SU-DHL-6 (cell line): ENCODE measurements at regions not wholly inside any gene's neighbourhood (a gene's known extent, or its start where the extent isn't known, plus 50 kb on each side); places are given as distances from the start of the nearest gene placed in this dataset.

Source experiments
- H2AFZ ChIP-seq: fragments of 200-600 bp; sonication (generic); 2 replicates; pipeline ENCODE4 v1.6.1; 2014; ENCODE audit warnings: low read depth, mild to moderate bottlenecking, moderate library complexity, mixed read lengths, antibody characterized with exemption, low read length; ENCODE audit not compliant: severe bottlenecking
- H3F3A ChIP-seq: fragments of 200-600 bp; shearing (Covaris generic); 2 replicates; pipeline ENCODE4 v1.6.0; 2016; ENCODE audit warnings: antibody characterized with exemption, mild to moderate bottlenecking; ENCODE audit not compliant: insufficient read depth
- H3K27ac ChIP-seq: fragments of 200-600 bp; sonication (generic); 2 replicates; pipeline ENCODE4 v1.5.1; 2016; ENCODE audit warnings: low read depth, mild to moderate bottlenecking, low read length, moderate library complexity, mixed read lengths
- H3K27me3 ChIP-seq: fragments of 200-600 bp; sonication (generic), shearing (Covaris generic); 2 replicates; pipeline ENCODE4 v1.6.0; 2014; ENCODE audit warnings: mild to moderate bottlenecking, low read length
- H3K36me3 ChIP-seq: fragments of 200-600 bp; sonication (generic); 2 replicates; pipeline ENCODE4 v1.6.1; 2014; ENCODE audit warnings: mild to moderate bottlenecking, low read length, mixed read lengths
- H3K4me2 ChIP-seq: fragments of 300-600, 200-600 bp; shearing (Covaris generic), sonication (generic); 2 replicates; pipeline ENCODE4 v1.6.0; 2014; ENCODE audit warnings: low read length, low read depth, mild to moderate bottlenecking; ENCODE audit not compliant: poor library complexity, severe bottlenecking
- H3K4me3 ChIP-seq: fragments of 200-600 bp; sonication (generic); 2 replicates; pipeline ENCODE4 v1.5.1; 2014; ENCODE audit warnings: antibody characterized with exemption, low read length, mild to moderate bottlenecking, mixed read lengths; ENCODE audit not compliant: insufficient read depth, poor library complexity, severe bottlenecking
- H3K79me2 ChIP-seq: fragments of 200-600 bp; sonication (generic); 2 replicates; pipeline ENCODE4 v1.6.1; 2014; ENCODE audit warnings: mild to moderate bottlenecking, low read length, moderate library complexity; ENCODE audit not compliant: insufficient read depth
- H3K9ac ChIP-seq: fragments of 200-600 bp; sonication (generic); 2 replicates; pipeline ENCODE4 v1.7.0; 2014; ENCODE audit warnings: mild to moderate bottlenecking, low read length
- H3K9me2 ChIP-seq: fragments of 200-600 bp; sonication (generic); replicated peaks from 2 replicates; pipeline ENCODE4 v1.6.1; 2014; ENCODE audit warnings: low read length; ENCODE audit not compliant: insufficient read depth
- H3K9me3 ChIP-seq: fragments of 200-600 bp; sonication (generic); 2 replicates; pipeline ENCODE4 v1.6.1; 2014; ENCODE audit warnings: low read length, mixed read lengths; ENCODE audit not compliant: insufficient read depth
- H4K20me1 ChIP-seq: fragments of 200-600 bp; sonication (generic); 2 replicates; pipeline ENCODE4 v1.6.1; 2014; ENCODE audit warnings: low read depth, mild to moderate bottlenecking, antibody characterized with exemption, low read length, moderate library complexity, mixed read lengths
- CTCF ChIP-seq: fragments of 200-600 bp; sonication (generic); IDR thresholded peaks from one replicate; pipeline ENCODE4 v1.5.1; 2017; ENCODE audit warnings: antibody characterized with exemption, mild to moderate bottlenecking, low read length, moderate library complexity; ENCODE audit not compliant: insufficient read depth, poor library complexity, severe bottlenecking
- EZH2phosphoT487 ChIP-seq: fragments of 200-600 bp; sonication (generic), shearing (Covaris generic); conservative IDR thresholded peaks from 2 replicates; pipeline ENCODE4 v1.6.1; 2018; ENCODE audit warnings: mild to moderate bottlenecking, antibody characterized with exemption, low read length, moderate library complexity, mixed read lengths

GRCh38 chr4:125517831-125518230, 203.1 kb downstream of the FAT4 start:
- Histone ChIP-seq H3K9ac (no peak overlapping the region), H4K20me1 (no peaks in the 10 kb centered on the region), H3F3A (no peaks in the 10 kb centered on the region), H3K79me2 (no peaks in the 10 kb centered on the region), H3K27ac (no peak overlapping the region), H3K4me3 (no peak overlapping the region), H3K36me3 (no peaks in the 10 kb centered on the region), H3K9me2 (no peaks in the 10 kb centered on the region), H3K9me3 (no peaks in the 10 kb centered on the region), H2AFZ (no peak overlapping the region), H3K27me3 (no peaks in the 10 kb centered on the region), H3K4me2 (no peak overlapping the region)
- TF ChIP-seq CTCF (no peak), EZH2phosphoT487 (no peak)

GRCh38 chr4:125518281-125518680, 203.5 kb downstream of the FAT4 start:
- Histone ChIP-seq H3K4me2 (no peak overlapping the region), H3K27me3 (no peaks in the 10 kb centered on the region), H3K79me2 (no peaks in the 10 kb centered on the region), H3F3A (no peaks in the 10 kb centered on the region), H4K20me1 (no peaks in the 10 kb centered on the region), H3K9me3 (no peaks in the 10 kb centered on the region), H3K27ac (no peak overlapping the region), H3K4me3 (no peak overlapping the region), H2AFZ (no peak overlapping the region), H3K9ac (no peak overlapping the region), H3K36me3 (no peaks in the 10 kb centered on the region), H3K9me2 (no peaks in the 10 kb centered on the region)
- no peak for TF ChIP-seq EZH2phosphoT487
- no peak for TF ChIP-seq CTCF

- Histone ChIP-seq H4K20me1 (no peaks in the 10 kb centered on the region), H3K36me3 (no peaks in the 10 kb centered on the region), H3K27ac (no peak overlapping the region), H3F3A (no peaks in the 10 kb centered on the region), H3K9me2 (no peaks in the 10 kb centered on the region), H3K9me3 (no peaks in the 10 kb centered on the region), H3K79me2 (no peaks in the 10 kb centered on the region), H3K4me2 (no peak overlapping the region), H3K9ac (no peak overlapping the region), H3K27me3 (no peaks in the 10 kb centered on the region), H2AFZ (no peak overlapping the region), H3K4me3 (no peak overlapping the region)
- TF ChIP-seq CTCF (no peak), EZH2phosphoT487 (no peak)
Measured at GRCh38 chr4:125519371-125520146, 204.8 kb downstream of the FAT4 start.
